HG02885 (cell line): ENCODE measurements at regions not wholly inside any gene's neighbourhood (a gene's known extent, or its start where the extent isn't known, plus 50 kb on each side); places are given as distances from the start of the nearest gene placed in this dataset.
"Not testable (repeated sequence)": the region's sequence is repeated elsewhere in the genome, so short reads cannot be mapped to it uniquely, and the experiment has no call there.

Experiments used
- ATAC-seq: cut with Tn5 transposase; IDR thresholded peaks from one replicate; pipeline ENCODE4 v1.9.1; 2021; ENCODE audit warnings: mild to moderate bottlenecking; ENCODE audit not compliant: unreplicated experiment, poor library complexity

GRCh38 chr1:229710746-229711145 is 84.7 kb downstream of the URB2 start:
- ATAC-seq, result no peak

DNA sequence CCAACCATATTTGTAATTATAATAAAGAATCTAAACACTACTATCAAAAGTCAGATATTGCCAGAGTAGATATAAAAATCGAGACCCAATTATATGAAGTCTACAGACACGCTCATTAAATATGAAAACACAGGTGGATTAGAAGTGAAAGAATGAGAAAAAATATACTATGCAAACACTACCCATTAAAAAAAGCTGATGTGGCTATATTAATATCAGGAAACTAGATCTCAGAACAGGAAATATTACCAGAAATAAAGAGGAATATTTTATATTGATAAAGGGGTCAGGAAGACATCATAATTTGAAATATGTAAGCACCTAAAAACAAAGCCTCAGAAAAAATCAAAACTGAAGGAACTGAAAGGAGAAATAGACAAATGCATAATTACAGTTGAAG is 88.3 kb downstream of the URB2 start:
- ATAC-seq, result no peak

DNA sequence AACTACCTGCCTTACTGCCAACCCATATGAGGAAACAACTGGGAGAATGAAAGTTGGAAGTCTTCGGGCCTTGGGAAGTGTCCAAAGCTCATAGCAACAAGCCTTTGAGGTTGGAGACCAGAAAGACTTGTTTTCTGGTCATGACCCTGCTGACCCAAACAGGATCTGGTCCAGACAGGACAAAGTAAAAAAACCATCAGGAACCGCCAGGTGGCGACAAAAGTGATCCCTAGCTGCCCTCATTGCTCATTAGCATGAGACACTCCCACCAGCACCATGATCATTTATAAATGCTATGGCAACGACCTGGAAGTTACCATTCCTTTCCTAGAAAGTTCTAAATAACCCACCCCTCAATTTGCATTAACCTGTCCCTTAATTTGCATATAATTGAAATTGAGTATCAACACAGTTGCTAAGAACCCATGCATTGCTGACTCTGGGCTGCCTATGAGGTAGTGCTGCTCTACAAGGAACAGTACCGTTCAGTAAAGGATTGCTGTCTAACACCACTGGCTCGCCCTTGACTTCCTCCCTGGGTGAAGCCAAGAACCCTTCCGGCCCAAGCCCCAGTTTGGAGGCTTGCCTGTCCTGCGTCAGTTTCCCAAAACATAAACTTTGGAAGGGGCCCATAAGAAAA is 89.0 kb downstream of the URB2 start:
- peak; percentile 63 for ATAC-seq

GRCh38 chr1:229716069-229716468 is 90.0 kb downstream of the URB2 start:
- no peak for ATAC-seq

GRCh38 chr1:229716704-229717103 is 90.7 kb downstream of the URB2 start:
- no peak for ATAC-seq

GRCh38 chr1:229717786-229718576 is 91.9 kb downstream of the URB2 start:
- no peak for ATAC-seq

- no peak for ATAC-seq
Observed at GRCh38 chr1:229726061-229726460, 100.0 kb downstream of the URB2 start.

- no peak for ATAC-seq
Observed at GRCh38 chr1:229729916-229730315, 103.9 kb downstream of the URB2 start.

DNA sequence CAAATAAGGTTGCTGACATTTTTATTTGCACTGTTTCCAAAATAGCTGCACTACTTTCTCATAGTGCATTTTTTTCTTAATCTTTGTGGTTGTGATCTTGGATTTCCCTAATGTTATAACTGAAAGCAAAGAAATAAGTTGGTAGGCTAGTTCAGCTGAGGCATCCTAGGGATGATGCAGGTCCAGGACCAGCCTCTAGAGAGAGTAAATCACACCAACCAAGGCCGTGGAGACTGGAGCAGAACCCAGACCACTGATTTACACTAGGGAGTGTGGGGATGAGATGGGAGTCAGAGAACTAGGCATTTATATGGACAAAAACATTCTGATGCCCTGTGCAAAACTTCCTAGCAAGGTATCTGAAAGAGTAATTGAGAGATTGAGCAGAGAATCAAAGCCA is 104.5 kb downstream of the URB2 start:
- no peak for ATAC-seq

DNA sequence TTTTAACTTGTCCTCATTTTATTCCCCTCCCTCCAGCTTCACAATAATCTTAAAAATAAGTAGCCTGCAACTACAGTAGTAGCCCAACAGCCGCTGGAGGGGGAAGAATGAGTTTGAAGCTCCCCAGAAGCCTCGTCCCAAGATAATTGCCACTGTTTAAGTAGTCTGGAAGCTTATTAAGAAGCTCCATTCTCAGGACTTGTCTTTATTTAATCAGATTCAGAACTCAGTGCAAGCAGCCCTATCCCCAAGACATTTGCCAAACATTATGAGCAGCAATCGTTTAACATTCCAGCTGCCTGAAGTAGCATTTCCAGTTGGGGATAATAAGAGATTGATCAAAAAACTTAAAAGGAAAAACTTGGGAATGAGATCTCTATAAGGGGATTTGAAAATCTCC is 106.0 kb downstream of the URB2 start:
- ATAC-seq, result no peak

- no peak for ATAC-seq
Observed at GRCh38 chr1:229736376-229736775, 110.3 kb downstream of the URB2 start.

DNA sequence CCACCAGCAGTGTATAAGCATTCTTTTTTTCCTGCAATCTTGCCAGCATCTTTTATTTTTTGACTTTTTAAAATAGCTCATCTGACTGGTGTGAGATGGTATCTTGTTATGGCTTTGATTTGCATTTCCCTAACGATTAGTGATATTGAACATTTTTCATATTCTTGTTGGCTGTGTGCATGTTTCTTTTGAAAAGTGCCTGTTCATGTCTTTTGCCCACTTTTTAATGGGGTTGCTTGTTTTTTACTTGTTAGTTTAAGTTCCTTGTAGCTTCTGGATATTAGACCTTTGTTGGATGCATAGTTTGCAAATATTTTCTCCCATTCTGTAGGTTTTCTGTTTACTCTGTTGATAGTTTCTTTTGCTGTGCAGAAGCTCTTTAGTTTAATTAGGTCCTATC is 116.6 kb downstream of the URB2 start:
- not testable (repeated sequence) for ATAC-seq

GRCh38 chr1:229749992-229750391 is 123.9 kb downstream of the URB2 start:
- ATAC-seq, result no peak

GRCh38 chr1:229751610-229752009 is 125.6 kb downstream of the URB2 start:
- no peak for ATAC-seq

GRCh38 chr1:229752679-229753078 is 126.6 kb downstream of the URB2 start:
- ATAC-seq, result no peak

DNA sequence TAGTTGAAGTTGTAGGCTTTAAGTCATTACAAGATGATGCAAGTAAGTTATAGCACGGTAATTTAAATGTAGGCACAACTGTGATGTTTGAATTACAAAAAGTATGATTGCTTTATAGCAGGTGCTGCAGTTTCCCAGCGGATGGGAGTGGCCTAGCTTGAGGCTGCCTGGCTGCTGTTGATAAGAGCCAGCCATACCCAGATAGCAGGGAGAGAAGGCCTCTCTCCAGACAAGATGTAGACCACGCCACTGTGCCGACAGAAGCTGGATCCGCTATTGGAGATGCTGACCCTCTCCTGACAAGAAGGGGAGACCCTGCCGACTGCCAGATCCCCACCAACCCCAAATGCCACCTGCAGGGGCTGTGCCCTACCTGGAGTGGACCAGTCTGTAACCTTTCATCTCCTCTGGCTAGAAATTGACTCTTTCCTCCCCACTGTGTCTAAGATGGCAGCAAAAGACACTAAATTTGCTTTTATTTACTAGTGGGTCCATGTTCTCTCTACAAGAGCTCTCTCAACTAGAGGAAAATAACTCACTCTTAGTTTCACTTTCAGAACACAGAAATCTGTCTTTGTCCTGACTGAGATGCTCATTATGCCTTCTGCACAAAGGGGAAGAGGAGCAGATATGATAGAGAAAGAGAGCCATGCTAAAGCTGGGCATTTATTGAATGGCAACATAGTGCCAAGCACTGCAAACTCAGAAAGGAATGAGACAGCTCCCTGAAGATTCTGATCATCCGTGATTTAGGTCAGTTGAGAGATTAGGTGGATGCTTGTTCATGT is 127.9 kb downstream of the URB2 start:
- no peak for ATAC-seq

DNA sequence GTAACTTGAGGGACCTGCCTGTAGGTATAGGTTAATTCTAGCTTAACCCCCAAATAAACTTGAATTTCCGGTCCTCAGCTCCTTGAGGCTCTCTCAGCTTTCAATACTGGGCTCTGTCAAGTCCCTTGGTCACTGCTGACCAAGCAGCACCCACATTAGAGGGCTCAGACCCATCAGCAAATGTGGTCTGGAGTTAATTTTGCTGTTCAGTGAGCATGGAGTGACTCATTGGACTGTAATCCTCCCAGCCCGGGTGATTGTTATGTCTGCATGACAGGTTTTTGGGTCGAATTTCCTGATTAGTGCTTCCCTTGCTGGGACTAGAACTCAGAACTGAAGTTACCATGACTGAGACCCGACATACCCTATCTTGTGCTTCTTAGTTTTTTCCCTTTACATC is 130.6 kb downstream of the URB2 start:
- no peak for ATAC-seq

- ATAC-seq, result no peak
Observed at GRCh38 chr1:229757226-229757625, 131.2 kb downstream of the URB2 start.

GRCh38 chr1:229758101-229759036 is 132.3 kb downstream of the URB2 start:
- ATAC-seq, result no peak

- no peak for ATAC-seq
Observed at GRCh38 chr1:229759037-229759435, 133.0 kb downstream of the URB2 start.
